ENCODE measurements at regions not wholly inside any gene's neighbourhood (a gene's known extent, or its start where the extent isn't known, plus 50 kb on each side); places are given as distances from the start of the nearest gene placed in this dataset.
"Not testable (repeated sequence)": the region's sequence is repeated elsewhere in the genome, so short reads cannot be mapped to it uniquely, and the experiment has no call there.

GRCh38 chr2:87500951-87501350, 246.9 kb upstream of the PLGLB2 start:
- H3K4me3 ChIP-seq (ENCODE audit: low read length); H3K27ac ChIP-seq (ENCODE audit: low read length); DNase-seq; H3K36me3 ChIP-seq (ENCODE audit: control insufficient read depth, insufficient read depth, low read length); H3K27me3 ChIP-seq (ENCODE audit: control insufficient read depth, insufficient read depth, low read length); H3K9me3 ChIP-seq (replicated peaks; ENCODE audit: control insufficient read depth, low read depth, low read length); H3K4me1 ChIP-seq (ENCODE audit: control insufficient read depth, insufficient read depth, low read length): not testable (repeated sequence)
- WGBS (ENCODE audit: insufficient coverage): no CpG with 5 or more reads among the region's 11 CpGs

GRCh38 chr2:87502948-87503347, 244.9 kb upstream of the PLGLB2 start:
- no CpG with 5 or more reads among the region's 5 CpGs for WGBS (ENCODE audit: insufficient coverage)

GRCh38 chr2:87505239-87505638, 242.6 kb upstream of the PLGLB2 start:
- H3K4me3 ChIP-seq (ENCODE audit: low read length); H3K27ac ChIP-seq (ENCODE audit: low read length); DNase-seq; H3K36me3 ChIP-seq (ENCODE audit: control insufficient read depth, insufficient read depth, low read length); H3K4me1 ChIP-seq (ENCODE audit: control insufficient read depth, insufficient read depth, low read length); H3K9me3 ChIP-seq (replicated peaks; ENCODE audit: control insufficient read depth, low read depth, low read length); H3K27me3 ChIP-seq (ENCODE audit: control insufficient read depth, insufficient read depth, low read length): not testable (repeated sequence)
- WGBS (ENCODE audit: insufficient coverage): no CpG with 5 or more reads among the region's 3 CpGs

More at GRCh38 chr2:87502948-87503347, 244.9 kb upstream of the PLGLB2 start:
- H3K9me3 ChIP-seq (replicated peaks; ENCODE audit: control insufficient read depth, low read depth, low read length); H3K4me3 ChIP-seq (ENCODE audit: low read length); H3K27ac ChIP-seq (ENCODE audit: low read length); H3K4me1 ChIP-seq (ENCODE audit: control insufficient read depth, insufficient read depth, low read length); H3K36me3 ChIP-seq (ENCODE audit: control insufficient read depth, insufficient read depth, low read length); DNase-seq; H3K27me3 ChIP-seq (ENCODE audit: control insufficient read depth, insufficient read depth, low read length): not testable (repeated sequence)

- not testable (repeated sequence) for H3K9me3 ChIP-seq (replicated peaks; ENCODE audit: control insufficient read depth, low read depth, low read length); H3K27ac ChIP-seq (ENCODE audit: low read length); DNase-seq; H3K27me3 ChIP-seq (ENCODE audit: control insufficient read depth, insufficient read depth, low read length); H3K4me1 ChIP-seq (ENCODE audit: control insufficient read depth, insufficient read depth, low read length); H3K36me3 ChIP-seq (ENCODE audit: control insufficient read depth, insufficient read depth, low read length); H3K4me3 ChIP-seq (ENCODE audit: low read length)
- WGBS (ENCODE audit: insufficient coverage): no CpG with 5 or more reads among the region's 3 CpGs
Observed at GRCh38 chr2:87505909-87506308, 242.0 kb upstream of the PLGLB2 start.

- no CpG with 5 or more reads among the region's 13 CpGs for WGBS (ENCODE audit: insufficient coverage)
- H3K4me1 ChIP-seq (ENCODE audit: control insufficient read depth, insufficient read depth, low read length); H3K27ac ChIP-seq (ENCODE audit: low read length); H3K4me3 ChIP-seq (ENCODE audit: low read length); H3K36me3 ChIP-seq (ENCODE audit: control insufficient read depth, insufficient read depth, low read length); H3K9me3 ChIP-seq (replicated peaks; ENCODE audit: control insufficient read depth, low read depth, low read length); H3K27me3 ChIP-seq (ENCODE audit: control insufficient read depth, insufficient read depth, low read length); DNase-seq: not testable (repeated sequence)
Observed at GRCh38 chr2:87507378-87508348, 240.2 kb upstream of the PLGLB2 start.

- WGBS (ENCODE audit: insufficient coverage): no CpG with 5 or more reads among the region's 8 CpGs
- not testable (repeated sequence) for H3K4me1 ChIP-seq (ENCODE audit: control insufficient read depth, insufficient read depth, low read length); H3K27me3 ChIP-seq (ENCODE audit: control insufficient read depth, insufficient read depth, low read length); H3K4me3 ChIP-seq (ENCODE audit: low read length); H3K27ac ChIP-seq (ENCODE audit: low read length); H3K36me3 ChIP-seq (ENCODE audit: control insufficient read depth, insufficient read depth, low read length); DNase-seq; H3K9me3 ChIP-seq (replicated peaks; ENCODE audit: control insufficient read depth, low read depth, low read length)
Observed at GRCh38 chr2:87511195-87511778, 236.6 kb upstream of the PLGLB2 start.

GRCh38 chr2:87512864-87513530, 234.9 kb upstream of the PLGLB2 start:
- not testable (repeated sequence) for H3K4me3 ChIP-seq (ENCODE audit: low read length); H3K36me3 ChIP-seq (ENCODE audit: control insufficient read depth, insufficient read depth, low read length); H3K4me1 ChIP-seq (ENCODE audit: control insufficient read depth, insufficient read depth, low read length); H3K27me3 ChIP-seq (ENCODE audit: control insufficient read depth, insufficient read depth, low read length); H3K27ac ChIP-seq (ENCODE audit: low read length); H3K9me3 ChIP-seq (replicated peaks; ENCODE audit: control insufficient read depth, low read depth, low read length); DNase-seq
- no CpG with 5 or more reads among the region's 6 CpGs for WGBS (ENCODE audit: insufficient coverage)

GRCh38 chr2:87514034-87514433, 233.9 kb upstream of the PLGLB2 start:
- WGBS (ENCODE audit: insufficient coverage): no CpG with 5 or more reads among the region's 5 CpGs
- H3K36me3 ChIP-seq (ENCODE audit: control insufficient read depth, insufficient read depth, low read length): not testable (repeated sequence)

GRCh38 chr2:87514515-87514914, 233.4 kb upstream of the PLGLB2 start:
- not testable (repeated sequence) for H3K27ac ChIP-seq (ENCODE audit: low read length)

More at GRCh38 chr2:87514034-87514433, 233.9 kb upstream of the PLGLB2 start:
- H3K4me3 ChIP-seq (ENCODE audit: low read length); H3K27me3 ChIP-seq (ENCODE audit: control insufficient read depth, insufficient read depth, low read length); H3K4me1 ChIP-seq (ENCODE audit: control insufficient read depth, insufficient read depth, low read length); H3K27ac ChIP-seq (ENCODE audit: low read length); H3K9me3 ChIP-seq (replicated peaks; ENCODE audit: control insufficient read depth, low read depth, low read length); DNase-seq: not testable (repeated sequence)

GRCh38 chr2:87515226-87515625, 232.7 kb upstream of the PLGLB2 start:
- H3K4me1 ChIP-seq (ENCODE audit: control insufficient read depth, insufficient read depth, low read length); H3K27ac ChIP-seq (ENCODE audit: low read length); DNase-seq; H3K27me3 ChIP-seq (ENCODE audit: control insufficient read depth, insufficient read depth, low read length); H3K9me3 ChIP-seq (replicated peaks; ENCODE audit: control insufficient read depth, low read depth, low read length); H3K36me3 ChIP-seq (ENCODE audit: control insufficient read depth, insufficient read depth, low read length); H3K4me3 ChIP-seq (ENCODE audit: low read length): not testable (repeated sequence)
- no CpG with 5 or more reads among the region's 2 CpGs for WGBS (ENCODE audit: insufficient coverage)

More at GRCh38 chr2:87514515-87514914, 233.4 kb upstream of the PLGLB2 start:
- H3K27me3 ChIP-seq (ENCODE audit: control insufficient read depth, insufficient read depth, low read length); H3K36me3 ChIP-seq (ENCODE audit: control insufficient read depth, insufficient read depth, low read length); H3K9me3 ChIP-seq (replicated peaks; ENCODE audit: control insufficient read depth, low read depth, low read length); H3K4me1 ChIP-seq (ENCODE audit: control insufficient read depth, insufficient read depth, low read length); H3K4me3 ChIP-seq (ENCODE audit: low read length); DNase-seq: not testable (repeated sequence)
- WGBS (ENCODE audit: insufficient coverage): no CpG with 5 or more reads among the region's 7 CpGs
